ENCODE measurements at regions not wholly inside any gene's neighbourhood (a gene's known extent, or its start where the extent isn't known, plus 50 kb on each side); places are given as distances from the start of the nearest gene placed in this dataset.
"Not testable (repeated sequence)": the region's sequence is repeated elsewhere in the genome, so short reads cannot be mapped to it uniquely, and the experiment has no call there.

DNA sequence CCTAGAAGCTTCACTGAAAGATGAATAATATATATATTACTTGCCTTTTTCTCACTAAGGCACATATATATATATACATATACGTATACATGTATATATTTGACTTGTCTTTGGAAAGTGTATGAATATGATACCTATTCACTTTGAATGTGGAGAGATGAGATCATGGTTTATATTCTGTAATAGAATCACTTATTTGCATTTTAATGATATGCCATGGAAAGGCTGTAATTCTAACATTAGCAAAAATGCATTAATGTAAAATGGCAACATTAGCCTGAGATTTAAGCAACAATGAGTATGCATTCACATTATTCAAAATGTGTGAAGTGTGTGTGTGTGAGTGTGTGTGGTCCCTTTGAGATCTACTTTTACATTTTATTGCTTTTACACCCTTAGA is 54.5 kb upstream of the PRKD1 start:
- intact Hi-C loops (cut with DNase I; ENCODE audit: low total_unique reads): no loop called here
- WGBS, 2 donors: 97 to 98% methylated on average over 1 of the region's 1 CpG
- DNase-seq: no peak
- Histone ChIP-seq H3K27ac (no peak overlapping the region), H3K27me3 (no peaks in the 10 kb centered on the region), H3K4me3 (no peak overlapping the region), H3K4me1 (no peaks in the 10 kb centered on the region), H3K9me3 (no peaks in the 10 kb centered on the region), H3K36me3 (ENCODE audit: low read depth, missing control alignments) (no peaks in the 10 kb centered on the region)
- TF ChIP-seq, protein P1, sequence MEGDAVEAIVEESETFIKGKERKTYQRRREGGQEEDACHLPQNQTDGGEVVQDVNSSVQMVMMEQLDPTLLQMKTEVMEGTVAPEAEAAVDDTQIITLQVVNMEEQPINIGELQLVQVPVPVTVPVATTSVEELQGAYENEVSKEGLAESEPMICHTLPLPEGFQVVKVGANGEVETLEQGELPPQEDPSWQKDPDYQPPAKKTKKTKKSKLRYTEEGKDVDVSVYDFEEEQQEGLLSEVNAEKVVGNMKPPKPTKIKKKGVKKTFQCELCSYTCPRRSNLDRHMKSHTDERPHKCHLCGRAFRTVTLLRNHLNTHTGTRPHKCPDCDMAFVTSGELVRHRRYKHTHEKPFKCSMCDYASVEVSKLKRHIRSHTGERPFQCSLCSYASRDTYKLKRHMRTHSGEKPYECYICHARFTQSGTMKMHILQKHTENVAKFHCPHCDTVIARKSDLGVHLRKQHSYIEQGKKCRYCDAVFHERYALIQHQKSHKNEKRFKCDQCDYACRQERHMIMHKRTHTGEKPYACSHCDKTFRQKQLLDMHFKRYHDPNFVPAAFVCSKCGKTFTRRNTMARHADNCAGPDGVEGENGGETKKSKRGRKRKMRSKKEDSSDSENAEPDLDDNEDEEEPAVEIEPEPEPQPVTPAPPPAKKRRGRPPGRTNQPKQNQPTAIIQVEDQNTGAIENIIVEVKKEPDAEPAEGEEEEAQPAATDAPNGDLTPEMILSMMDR (IDR thresholded peaks at IDR 0.05): no peak
- TF ChIP-seq POLR2A (IDR thresholded peaks at IDR 0.05): no peak

DNA sequence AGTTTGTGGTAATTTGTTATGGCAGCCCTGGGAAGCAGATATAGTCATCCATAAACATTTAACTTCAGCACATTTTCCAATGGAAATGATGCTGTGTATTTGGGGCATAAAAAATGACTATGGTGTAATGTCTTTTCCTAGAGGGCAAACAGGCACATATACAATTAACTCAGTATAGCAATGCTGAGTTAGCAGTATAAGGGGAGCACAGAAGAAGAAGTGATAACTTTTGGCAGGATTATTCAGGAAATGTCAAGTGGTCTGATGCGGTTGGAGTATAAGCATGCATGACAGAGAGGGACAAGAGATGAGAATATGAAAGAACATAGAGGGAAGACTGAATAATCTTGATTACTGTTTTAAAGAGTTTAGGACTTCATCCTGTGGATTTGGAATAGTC is 55.3 kb upstream of the PRKD1 start:
- H3K27ac ChIP-seq: no peak overlapping the region
- intact Hi-C loops (cut with DNase I; ENCODE audit: low total_unique reads): no loop called here
- no peak for DNase-seq
- H3K27me3 ChIP-seq: no peaks in the 10 kb centered on the region
- no peaks in the 10 kb centered on the region for H3K36me3 ChIP-seq (ENCODE audit: low read depth, missing control alignments)
- TF ChIP-seq, protein P1 (IDR thresholded peaks at IDR 0.05): no peak
- TF ChIP-seq POLR2A (IDR thresholded peaks at IDR 0.05): no peak
- H3K4me1 ChIP-seq: no peaks in the 10 kb centered on the region
- H3K4me3 ChIP-seq: no peak overlapping the region
- no peaks in the 10 kb centered on the region for H3K9me3 ChIP-seq
- 85 to 87% methylated on average over 1 of the region's 1 CpG for WGBS, 2 donors

DNA sequence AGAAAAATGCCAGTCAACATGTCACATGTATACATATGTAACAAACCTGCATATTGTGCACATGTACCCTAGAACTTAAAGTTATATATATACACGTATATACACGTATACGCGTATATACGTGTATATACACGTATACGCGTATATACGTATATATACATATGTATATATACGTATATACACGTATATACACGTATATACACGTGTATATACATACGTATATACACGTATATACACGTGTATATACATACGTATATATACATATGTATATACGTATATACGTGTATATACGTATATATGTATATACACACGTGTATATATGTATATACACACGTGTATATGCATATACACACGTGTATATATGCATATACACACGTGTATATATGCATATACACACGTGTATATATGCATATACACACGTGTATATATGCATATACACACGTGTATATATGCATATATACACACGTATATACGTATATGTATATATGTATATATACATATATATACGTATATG is 62.8 kb upstream of the PRKD1 start:
- DNase-seq; H3K4me3 ChIP-seq; H3K9me3 ChIP-seq; H3K27ac ChIP-seq; H3K4me1 ChIP-seq; H3K36me3 ChIP-seq (ENCODE audit: low read depth, missing control alignments); H3K27me3 ChIP-seq; intact Hi-C loops (cut with DNase I; ENCODE audit: low total_unique reads): not testable (repeated sequence)
- 66 to 67% methylated on average over 30 of the region's 30 CpGs for WGBS, 2 donors

DNA sequence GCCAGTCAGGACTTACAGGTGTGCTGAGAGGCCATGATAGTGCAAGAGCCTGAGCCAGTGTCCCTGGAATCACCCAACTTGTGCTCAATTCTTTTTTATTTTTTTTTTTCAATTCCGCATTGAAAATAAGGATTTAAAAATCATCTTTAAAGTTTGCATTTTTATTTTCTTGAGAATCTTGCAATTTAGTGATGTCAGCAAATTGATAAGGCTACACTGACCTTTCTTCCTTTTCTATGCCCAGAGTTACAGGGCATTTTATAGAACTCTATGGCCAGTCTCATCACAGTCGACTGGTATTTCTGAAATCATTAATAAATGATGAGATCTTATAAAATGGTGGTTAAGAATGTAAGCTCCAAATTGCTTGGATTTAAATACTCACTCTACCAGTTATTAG is 63.3 kb upstream of the PRKD1 start:
- Histone ChIP-seq H3K4me1 (no peaks in the 10 kb centered on the region), H3K36me3 (ENCODE audit: low read depth, missing control alignments) (no peaks in the 10 kb centered on the region), H3K27ac (no peak overlapping the region), H3K27me3 (no peaks in the 10 kb centered on the region), H3K9me3 (no peaks in the 10 kb centered on the region), H3K4me3 (no peak overlapping the region)
- TF ChIP-seq, protein P1 (IDR thresholded peaks at IDR 0.05): no peak
- TF ChIP-seq POLR2A (IDR thresholded peaks at IDR 0.05): no peak
- WGBS, 2 donors: 82 to 89% methylated on average over 2 of the region's 2 CpGs
- intact Hi-C loops (cut with DNase I; ENCODE audit: low total_unique reads): no loop called here
- no peak for DNase-seq

DNA sequence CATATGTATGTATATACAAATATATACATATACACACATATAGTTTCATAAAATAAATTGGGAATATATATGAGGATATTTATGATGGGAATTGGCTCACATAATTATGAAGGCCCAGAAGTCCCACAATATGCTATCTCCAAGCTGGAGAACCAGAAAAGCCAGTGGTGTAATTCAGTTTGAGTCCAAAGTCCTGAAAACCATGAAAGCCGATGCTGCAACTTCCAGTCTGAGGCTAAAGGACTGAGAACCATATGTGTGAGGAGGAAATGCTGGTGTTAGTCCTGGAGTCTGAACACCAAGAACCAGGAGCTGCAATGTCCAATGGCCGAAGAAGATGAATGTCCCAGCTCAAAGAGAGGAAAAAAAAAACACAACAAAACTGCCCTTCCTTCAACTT is 65.5 kb upstream of the PRKD1 start:
- TF ChIP-seq, protein P1 (IDR thresholded peaks at IDR 0.05): no peak
- no peak for TF ChIP-seq POLR2A (IDR thresholded peaks at IDR 0.05)
- intact Hi-C loops (cut with DNase I; ENCODE audit: low total_unique reads): no loop called here
- H3K27ac ChIP-seq: no peak overlapping the region
- H3K4me1 ChIP-seq: no peaks in the 10 kb centered on the region
- no peaks in the 10 kb centered on the region for H3K9me3 ChIP-seq
- H3K4me3 ChIP-seq: no peak overlapping the region
- 95 to 99% methylated on average over 2 of the region's 2 CpGs for WGBS, 2 donors
- no peak for DNase-seq
- H3K27me3 ChIP-seq: no peaks in the 10 kb centered on the region
- H3K36me3 ChIP-seq (ENCODE audit: low read depth, missing control alignments): no peaks in the 10 kb centered on the region
